Heart left ventricle (tissue), 13 donors: ENCODE measurements at regions not wholly inside any gene's neighbourhood (a gene's known extent, or its start where the extent isn't known, plus 50 kb on each side); places are given as distances from the start of the nearest gene placed in this dataset.

ENCODE experiments used
- POLR2A ChIP-seq, 2 donors: fragments of 450-650 bp; IDR thresholded peaks; one replicate each; pipeline ENCODE4 v1.6.1; 2017; ENCODE audit warnings: antibody characterized with exemption in 2 of 2, mild to moderate bottlenecking in 2 of 2, moderate library complexity in 2 of 2
- TF ChIP-seq, protein P1 (sequence below), 12 donors: fragments of 200-600 bp; sonication (generic) in 4 of 12; IDR thresholded peaks; one replicate each; pipeline versions ENCODE4 v1.5.0 to v1.8.0; 2018 to 2022; ENCODE audit warnings: antibody characterized with exemption in 12 of 12, mild to moderate bottlenecking in 5 of 12
- donor health status: ischemic (EF 13 %, LVEDD 7.1; RV severe dilation, severe dysfunction).
- donor health status: DM: no; HTN: yes; CAD: no.
- donor health status: DM: no; HTN: no; CAD: no.
- donor health status: ischemic (EF 25% LVEDD 6.9; RV normal size, moderate dysfunction).
- donor health status: ischemic (EF 25% LVEDD 5.7; RV mildly dilated, moderate dysfunction).
- donor health status: ischemic (EF 35%, LVEDD 5.7; RV mildly dilated, moderate dysfunction).
- donor health status: nonischemic (EF 11% LVEDD 7.7; RV severe dilation, severe dysfunction).
- donor health status: DM: yes; HTN: yes; CAD: no.
- donor health status: PGD.
- donor health status: ischemic (EF 29% LVEDD 5.4; RV normal size, mild dysfunction).
- donor health status: nonischemic (EF 23%, LVEDD 6.1; RV moderate dilation, normal function).

DNA sequence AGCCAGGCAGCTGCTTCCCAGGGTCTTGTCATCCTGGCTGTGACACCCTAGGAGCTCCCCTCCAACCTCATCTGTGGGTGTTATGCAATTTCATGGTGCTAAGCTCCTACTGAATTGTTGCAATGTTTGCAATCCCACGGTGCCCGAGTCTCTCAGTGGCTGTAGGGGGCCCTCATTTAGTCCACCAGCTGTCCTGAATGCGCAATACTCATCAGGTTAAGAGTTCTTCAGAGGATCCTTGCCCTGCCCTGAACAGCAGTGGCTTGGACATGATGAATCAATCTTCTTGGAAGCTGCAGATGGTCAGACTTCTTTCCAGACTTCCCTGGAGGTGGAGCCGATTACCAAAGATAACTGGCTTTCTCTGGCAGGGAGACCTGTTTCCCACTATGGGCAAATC lies 584.1 kb downstream of the CCDC171 start:
- TF ChIP-seq, protein P1, sequence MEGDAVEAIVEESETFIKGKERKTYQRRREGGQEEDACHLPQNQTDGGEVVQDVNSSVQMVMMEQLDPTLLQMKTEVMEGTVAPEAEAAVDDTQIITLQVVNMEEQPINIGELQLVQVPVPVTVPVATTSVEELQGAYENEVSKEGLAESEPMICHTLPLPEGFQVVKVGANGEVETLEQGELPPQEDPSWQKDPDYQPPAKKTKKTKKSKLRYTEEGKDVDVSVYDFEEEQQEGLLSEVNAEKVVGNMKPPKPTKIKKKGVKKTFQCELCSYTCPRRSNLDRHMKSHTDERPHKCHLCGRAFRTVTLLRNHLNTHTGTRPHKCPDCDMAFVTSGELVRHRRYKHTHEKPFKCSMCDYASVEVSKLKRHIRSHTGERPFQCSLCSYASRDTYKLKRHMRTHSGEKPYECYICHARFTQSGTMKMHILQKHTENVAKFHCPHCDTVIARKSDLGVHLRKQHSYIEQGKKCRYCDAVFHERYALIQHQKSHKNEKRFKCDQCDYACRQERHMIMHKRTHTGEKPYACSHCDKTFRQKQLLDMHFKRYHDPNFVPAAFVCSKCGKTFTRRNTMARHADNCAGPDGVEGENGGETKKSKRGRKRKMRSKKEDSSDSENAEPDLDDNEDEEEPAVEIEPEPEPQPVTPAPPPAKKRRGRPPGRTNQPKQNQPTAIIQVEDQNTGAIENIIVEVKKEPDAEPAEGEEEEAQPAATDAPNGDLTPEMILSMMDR (IDR thresholded peaks at IDR 0.05), result no peak
- TF ChIP-seq POLR2A (IDR thresholded peaks at IDR 0.05), result no peak
